ENCODE measurements at regions not wholly inside any gene's neighbourhood (a gene's known extent, or its start where the extent isn't known, plus 50 kb on each side); places are given as distances from the start of the nearest gene placed in this dataset.

DNA sequence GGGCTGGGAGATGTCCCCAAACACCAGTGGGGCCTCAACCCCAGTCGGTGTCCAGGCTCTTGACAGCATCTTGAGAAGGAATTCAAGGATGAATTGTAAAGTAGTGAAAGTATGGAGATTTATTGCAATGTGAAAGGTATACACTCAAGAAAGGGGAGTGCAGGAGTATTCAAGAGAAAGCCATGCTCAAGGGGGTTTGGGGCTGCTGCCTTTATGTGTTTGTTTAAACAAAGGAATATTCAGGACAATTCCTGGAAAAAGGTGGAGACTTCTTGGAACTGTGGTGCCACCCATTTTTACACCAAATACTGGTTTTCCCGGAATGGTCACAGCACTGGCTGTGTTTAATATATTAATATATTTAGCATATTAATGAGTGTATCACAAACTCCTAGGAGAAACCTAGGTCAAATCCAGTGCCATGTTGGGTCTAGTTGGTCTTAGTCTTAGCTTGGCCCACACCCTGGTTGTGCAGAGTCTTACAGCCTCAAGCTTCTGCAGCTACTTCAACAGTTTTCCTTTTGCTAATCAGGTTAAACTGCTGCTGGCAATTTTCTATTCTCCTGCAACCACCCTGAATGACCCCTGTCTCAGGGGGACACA lies 138.5 kb upstream of the TMTC4 start:
- DNase-seq (ENCODE audit: low spot score): no peak
- Histone ChIP-seq H3K27me3 (ENCODE audit: control insufficient read depth in 4 of 4, insufficient read depth in 4 of 4, low read length in 3 of 4) (no peaks in the 10 kb centered on the region), H3K4me1 (ENCODE audit: control insufficient read depth in 4 of 4, insufficient read depth in 4 of 4, low read length in 3 of 4) (no peaks in the 10 kb centered on the region), H3K4me3 (ENCODE audit: low read depth in 1 of 3, low read length in 3 of 3) (no peak overlapping the region), H3K27ac (ENCODE audit: low read depth in 1 of 2, low read length in 2 of 2) (no peak overlapping the region), H3K9me3 (ENCODE audit: control insufficient read depth in 4 of 4, low read length in 3 of 4) (no peaks in the 10 kb centered on the region), H3K9ac (ENCODE audit: low read depth in 1 of 2, low read length in 2 of 2) (no peak overlapping the region), H3K36me3 (ENCODE audit: control insufficient read depth in 4 of 4, insufficient read depth in 3 of 4, low read depth in 1 of 4, low read length in 3 of 4) (no peaks in the 10 kb centered on the region)
- TF ChIP-seq, protein P1, sequence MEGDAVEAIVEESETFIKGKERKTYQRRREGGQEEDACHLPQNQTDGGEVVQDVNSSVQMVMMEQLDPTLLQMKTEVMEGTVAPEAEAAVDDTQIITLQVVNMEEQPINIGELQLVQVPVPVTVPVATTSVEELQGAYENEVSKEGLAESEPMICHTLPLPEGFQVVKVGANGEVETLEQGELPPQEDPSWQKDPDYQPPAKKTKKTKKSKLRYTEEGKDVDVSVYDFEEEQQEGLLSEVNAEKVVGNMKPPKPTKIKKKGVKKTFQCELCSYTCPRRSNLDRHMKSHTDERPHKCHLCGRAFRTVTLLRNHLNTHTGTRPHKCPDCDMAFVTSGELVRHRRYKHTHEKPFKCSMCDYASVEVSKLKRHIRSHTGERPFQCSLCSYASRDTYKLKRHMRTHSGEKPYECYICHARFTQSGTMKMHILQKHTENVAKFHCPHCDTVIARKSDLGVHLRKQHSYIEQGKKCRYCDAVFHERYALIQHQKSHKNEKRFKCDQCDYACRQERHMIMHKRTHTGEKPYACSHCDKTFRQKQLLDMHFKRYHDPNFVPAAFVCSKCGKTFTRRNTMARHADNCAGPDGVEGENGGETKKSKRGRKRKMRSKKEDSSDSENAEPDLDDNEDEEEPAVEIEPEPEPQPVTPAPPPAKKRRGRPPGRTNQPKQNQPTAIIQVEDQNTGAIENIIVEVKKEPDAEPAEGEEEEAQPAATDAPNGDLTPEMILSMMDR (IDR thresholded peaks at IDR 0.05; ENCODE audit: low read depth, low read length, missing input control): no peak
- TF ChIP-seq HNF4G (IDR thresholded peaks at IDR 0.05) (no peak), REST (IDR thresholded peaks at IDR 0.05) (no peak), EGR1 (IDR thresholded peaks at IDR 0.05; ENCODE audit: low read depth in 2 of 2) (no peak), TAF1 (conservative IDR thresholded peaks at IDR 0.05) (no peak), MAX (IDR thresholded peaks at IDR 0.05) (no peak), NR2F2 (IDR thresholded peaks at IDR 0.05) (no peak), GABPA (IDR thresholded peaks at IDR 0.05 in 1 of 2, conservative IDR thresholded peaks at IDR 0.05 in 1 of 2) (no peak), YY1 (IDR thresholded peaks at IDR 0.05) (no peak)
- 81% methylated on average over 2 of the region's 2 CpGs for WGBS

GRCh38 chr13:100811928-100812327 lies 137.3 kb upstream of the TMTC4 start:
- Histone ChIP-seq H3K4me1 (ENCODE audit: control insufficient read depth in 4 of 4, insufficient read depth in 4 of 4, low read length in 3 of 4) (no peaks in the 10 kb centered on the region), H3K27me3 (ENCODE audit: control insufficient read depth in 4 of 4, insufficient read depth in 4 of 4, low read length in 3 of 4) (no peaks in the 10 kb centered on the region), H3K9me3 (ENCODE audit: control insufficient read depth in 4 of 4, low read length in 3 of 4) (no peaks in the 10 kb centered on the region), H3K4me3 (ENCODE audit: low read depth in 1 of 3, low read length in 3 of 3) (no peak overlapping the region), H3K9ac (ENCODE audit: low read depth in 1 of 2, low read length in 2 of 2) (no peak overlapping the region), H3K36me3 (ENCODE audit: control insufficient read depth in 4 of 4, insufficient read depth in 3 of 4, low read depth in 1 of 4, low read length in 3 of 4) (no peaks in the 10 kb centered on the region), H3K27ac (ENCODE audit: low read depth in 1 of 2, low read length in 2 of 2) (no peak overlapping the region)
- WGBS: 90% methylated on average over 2 of the region's 2 CpGs
- TF ChIP-seq RAD21 (IDR thresholded peaks at IDR 0.05) (no peak), RXRA (IDR thresholded peaks at IDR 0.05) (no peak), MAX (IDR thresholded peaks at IDR 0.05) (no peak), FOXA1 (IDR thresholded peaks at IDR 0.05) (no peak), NR2F2 (IDR thresholded peaks at IDR 0.05) (no peak), YY1 (IDR thresholded peaks at IDR 0.05) (no peak), REST (IDR thresholded peaks at IDR 0.05) (no peak), GABPA (IDR thresholded peaks at IDR 0.05 in 1 of 2, conservative IDR thresholded peaks at IDR 0.05 in 1 of 2) (no peak), ZBTB33 (IDR thresholded peaks at IDR 0.05) (no peak)
- TF ChIP-seq, protein P1 (IDR thresholded peaks at IDR 0.05; ENCODE audit: low read depth, low read length, missing input control): no peak
- no peak for DNase-seq (ENCODE audit: low spot score)

Measured in liver (tissue), 8 donors.